ENCODE measurements at regions not wholly inside any gene's neighbourhood (a gene's known extent, or its start where the extent isn't known, plus 50 kb on each side); places are given as distances from the start of the nearest gene placed in this dataset.

GRCh38 chr2:238793306-238793705 is 54.6 kb upstream of the TWIST2 start:
- TF ChIP-seq EZH2 (IDR thresholded peaks at IDR 0.05; ENCODE audit: borderline replicate concordance, low read length) (no peak), CTCF (conservative IDR thresholded peaks at IDR 0.05 in 1 of 2, IDR thresholded peaks at IDR 0.05 in 1 of 2; ENCODE audit: extremely low read depth in 1 of 2, insufficient read depth in 1 of 2, low read depth in 1 of 2, low read length in 2 of 2) (no peak)
